HepG2 (cell line): ENCODE measurements at regions not wholly inside any gene's neighbourhood (a gene's known extent, or its start where the extent isn't known, plus 50 kb on each side); places are given as distances from the start of the nearest gene placed in this dataset.

Experiments
- ATAC-seq: fragments of 200-7000 bp; cut with Tn5 transposase; 3 replicates; pipeline ENCODE4 v1.9.1; 2020; ENCODE audit warnings: mild to moderate bottlenecking, moderate library complexity
- BruUV-seq: library from RNA; stranded (reverse); fragments of 400-500 nt; replicated peaks from 2 replicates; lab custom pipeline; 2021; lab: Mats Ljungman, UMichigan
- CTCF ChIA-PET: fragments of 300-600 bp; formaldehyde crosslinking; extraction: SDS; loops from one replicate; lab custom pipeline; 2021; ENCODE audit warnings: low total read pairs, inconsistent platforms, low intra/inter-chr PET ratio; lab: Yijun Ruan, JAX
- POLR2A ChIA-PET: fragments of 350-600 bp; sonication (Branson Sonifier 250); formaldehyde crosslinking; loops from one replicate; lab custom pipeline; 2020; ENCODE audit warnings: antibody characterized with exemption, inconsistent platforms; lab: Yijun Ruan, JAX
- DNase-seq: peaks from one replicate; pipeline ENCODE4 v3.0.0-alpha.2; 2015; ENCODE audit warnings: low spot score
- FAIRE-seq: peaks from 3 replicates; lab custom pipeline; 2011; peaks lifted over from hg19 to GRCh38; lab: Jason Lieb, UNC
- H2AFZ ChIP-seq: one replicate; pipeline ENCODE4 v1.6.1; 2011; ENCODE audit warnings: low read length, inconsistent platforms
- H3K27ac ChIP-seq: fragments of 300-600 bp; 3 replicates; pipeline ENCODE4 v1.8.0; 2011; ENCODE audit warnings: mixed run types, mild to moderate bottlenecking, mixed read lengths, low read length, inconsistent platforms; ENCODE audit not compliant: insufficient read depth; ENCODE audit errors: extremely low read length
- H3K27me3 ChIP-seq, 2 experiments: fragments of 200-600 bp in 1 of 2; 2 replicates in 1 of 2; 3 replicates in 1 of 2; pipeline versions ENCODE4 v1.6.0 to v1.8.0; 2011; ENCODE audit warnings: low read length in 2 of 2, mild to moderate bottlenecking in 2 of 2, moderate library complexity in 2 of 2, inconsistent platforms in 1 of 2; ENCODE audit not compliant: insufficient read depth in 2 of 2, control insufficient read depth in 1 of 2
- H3K36me3 ChIP-seq, 2 experiments: fragments of 200-600 bp in 1 of 2; replicated peaks in 1 of 2; 2 replicates in 1 of 2; 3 replicates in 1 of 2; pipeline versions ENCODE4 v1.5.1 to v1.8.0; 2011; ENCODE audit warnings: low read length in 2 of 2, inconsistent platforms in 1 of 2; ENCODE audit not compliant: insufficient read depth in 2 of 2, control insufficient read depth in 1 of 2
- H3K4me1 ChIP-seq: 2 replicates; pipeline ENCODE4 v1.5.1; 2012; ENCODE audit warnings: low read length, inconsistent platforms; ENCODE audit not compliant: insufficient read depth
- H3K4me2 ChIP-seq: 2 replicates; pipeline ENCODE4 v1.6.0; 2011; ENCODE audit warnings: low read depth, low read length, inconsistent platforms
- H3K4me3 ChIP-seq, 3 experiments: fragments of 200-600 bp in 1 of 3; sonication (generic), shearing (Covaris generic) in 1 of 3; replicated peaks in 1 of 3; 2 replicates each; pipeline ENCODE4 v1.5.1; 2011 to 2016; ENCODE audit warnings: low read length in 3 of 3, inconsistent platforms in 2 of 3, low read depth in 2 of 3, mild to moderate bottlenecking in 2 of 3, control low read depth in 1 of 3, mixed read lengths in 1 of 3; ENCODE audit not compliant: insufficient read depth in 1 of 3
- H3K79me2 ChIP-seq: one replicate; pipeline ENCODE4 v1.6.1; 2011; ENCODE audit warnings: low read length, inconsistent platforms; ENCODE audit not compliant: insufficient read depth
- H3K9ac ChIP-seq: 2 replicates; pipeline ENCODE4 v1.6.0; 2011; ENCODE audit warnings: mild to moderate bottlenecking, low read depth, low read length, inconsistent platforms; ENCODE audit not compliant: insufficient read depth
- H3K9me3 ChIP-seq: 2 replicates; pipeline ENCODE4 v1.5.1; 2012; ENCODE audit warnings: mild to moderate bottlenecking, low read length
- H4K20me1 ChIP-seq: 2 replicates; pipeline ENCODE4 v1.6.0; 2011; ENCODE audit warnings: inconsistent platforms, mild to moderate bottlenecking, low read length, moderate library complexity; ENCODE audit not compliant: insufficient read depth
- HDAC6 ChIP-seq: fragments of 200-600 bp; sonication (generic); IDR thresholded peaks from 2 replicates; pipeline ENCODE4 v1.7.0; 2017; ENCODE audit warnings: mild to moderate bottlenecking, antibody characterized with exemption, low read length, low read depth
- HHEX ChIP-seq: IDR thresholded peaks from 2 replicates; pipeline ENCODE4 v1.6.1; 2016; ENCODE audit warnings: control low read depth
- NCOR1 ChIP-seq: fragments of 200-600 bp; sonication (generic); IDR thresholded peaks from 2 replicates; pipeline ENCODE4 v1.7.0; 2017; ENCODE audit warnings: antibody characterized with exemption, low read length, borderline replicate concordance
- NR1H2 ChIP-seq: sonication (generic); formaldehyde crosslinking; IDR thresholded peaks from 2 replicates; pipeline ENCODE4 v1.8.1; 2022; ENCODE audit warnings: low read depth, missing genetic modification reagents, borderline replicate concordance
- TEAD3 ChIP-seq: optimal IDR thresholded peaks from 2 replicates; pipeline ENCODE3; 2016; ENCODE audit warnings: borderline replicate concordance
- ZNF224 ChIP-seq: sonication (generic); formaldehyde crosslinking; IDR thresholded peaks from 2 replicates; pipeline ENCODE4 v1.5.0; 2020; ENCODE audit warnings: mild to moderate bottlenecking, missing genetic modification reagents
- ZNF260 ChIP-seq: sonication (generic); formaldehyde crosslinking; IDR thresholded peaks from 2 replicates; pipeline ENCODE4 v1.4.0; 2020; ENCODE audit warnings: missing genetic modification reagents, low read depth, mild to moderate bottlenecking, borderline replicate concordance
- ZNF430 ChIP-seq: sonication (generic); formaldehyde crosslinking; IDR thresholded peaks from 2 replicates; pipeline ENCODE4 v1.9.0; 2021; ENCODE audit warnings: mild to moderate bottlenecking, missing genetic modification reagents
- ZNF546 ChIP-seq: sonication (generic); formaldehyde crosslinking; conservative IDR thresholded peaks from 2 replicates; pipeline ENCODE4 v1.8.1; 2023; ENCODE audit warnings: mild to moderate bottlenecking, missing genetic modification reagents
- ZNF607 ChIP-seq: sonication (generic); formaldehyde crosslinking; IDR thresholded peaks from 2 replicates; pipeline ENCODE4 v1.5.1; 2020; ENCODE audit warnings: missing genetic modification reagents, mild to moderate bottlenecking, borderline replicate concordance
- WGBS: methylation state at CpG from one replicate; pipeline ENCODE4 v1.1.6; 2017; ENCODE audit warnings: low lambda C conversion rate; 5-methylcytosine and 5-hydroxymethylcytosine counted together
- in situ Hi-C: cut with HindIII; loops from 2 replicates; pipeline ENCODE4 v1.10.0; 2017; ENCODE audit warnings: low pct_unique_long_range_greater_than_20kb; ENCODE audit not compliant: extremely low pct_ligation_motif_present
- intact Hi-C: fragments of 100-400 bp; cut with micrococcal nuclease; formaldehyde crosslinking; loops from one replicate; pipeline ENCODE4 v1.10.0; 2022; ENCODE audit not compliant: unreplicated experiment
- TF ChIP-seq, protein P1 (sequence below): sonication (generic); formaldehyde crosslinking; IDR thresholded peaks from 2 replicates; pipeline ENCODE4 v1.5.1; 2020; ENCODE audit warnings: mild to moderate bottlenecking, moderate library complexity, missing genetic modification reagents
- TF ChIP-seq, protein P2 (sequence below): IDR thresholded peaks from 2 replicates; pipeline ENCODE4 v1.6.1; 2016; ENCODE audit warnings: mild to moderate bottlenecking, missing biosample characterization, missing genetic modification reagents
- TF ChIP-seq, protein P3 (sequence below): sonication (generic); formaldehyde crosslinking; IDR thresholded peaks from 2 replicates; pipeline ENCODE4 v1.4.0; 2020; ENCODE audit warnings: missing genetic modification reagents, borderline replicate concordance
- TF ChIP-seq, protein P4 (sequence below): sonication (generic); formaldehyde crosslinking; IDR thresholded peaks from 2 replicates; pipeline ENCODE4 v1.5.0; 2020; ENCODE audit warnings: missing genetic modification reagents
- TF ChIP-seq, protein P5 (sequence below): sonication (generic); formaldehyde crosslinking; IDR thresholded peaks from 2 replicates; pipeline ENCODE4 v1.8.0; 2022; ENCODE audit warnings: mild to moderate bottlenecking, missing genetic modification reagents, moderate library complexity

DNA sequence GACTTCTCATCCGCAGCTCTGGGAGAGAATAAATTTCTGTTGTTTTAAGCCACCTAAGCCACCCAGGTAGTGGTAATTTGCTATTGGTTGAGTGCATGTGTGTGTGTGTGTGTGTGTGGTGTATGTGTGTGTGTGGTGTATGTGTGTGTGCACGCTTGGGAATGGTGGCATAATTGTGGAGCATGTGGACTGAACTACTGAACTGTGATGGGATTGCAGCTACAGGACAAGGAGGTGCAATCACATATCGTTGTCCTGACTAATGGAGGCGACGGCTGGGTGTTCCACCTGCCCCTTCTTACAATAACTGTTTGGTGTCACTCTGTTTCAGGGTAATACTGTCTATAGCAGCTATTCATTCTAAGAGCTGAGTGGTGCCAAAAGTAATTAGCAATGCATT lies 448.7 kb upstream of the PFKP start:
- Histone ChIP-seq H3K9ac (no peak overlapping the region), H2AFZ (no peak overlapping the region), H3K27ac (no peak overlapping the region), H3K4me1 (no peaks in the 10 kb centered on the region), H3K4me2 (no peak overlapping the region), H3K36me3 (no peaks in the 10 kb centered on the region), H3K79me2 (no peaks in the 10 kb centered on the region), H3K4me3 (no peak overlapping the region), H3K9me3 (no peaks in the 10 kb centered on the region), H4K20me1 (no peaks in the 10 kb centered on the region), H3K27me3 (no peaks in the 10 kb centered on the region)
- no peak for FAIRE-seq
- WGBS, result 4% methylated on average over 2 of the region's 5 CpGs
- ChIA-PET CTCF (interaction anchor here (0.7 kb wide), 1 partner anchor 359 kb away, joined by 3 read pairs; no protein-coding TSS in a partner anchor), POLR2A (no interaction called here)
- no peak for ATAC-seq
- intact Hi-C loops, result loop anchor here (2.0 kb wide), 1 partner anchor 424 kb away; no protein-coding TSS in a partner anchor
- DNase-seq, result no peak
- in situ Hi-C loops, result no loop called here
- TF ChIP-seq NCOR1, result no peak
- TF ChIP-seq ZNF607 (CRISPR knock-in tag), result no peak
- TF ChIP-seq, protein P1, sequence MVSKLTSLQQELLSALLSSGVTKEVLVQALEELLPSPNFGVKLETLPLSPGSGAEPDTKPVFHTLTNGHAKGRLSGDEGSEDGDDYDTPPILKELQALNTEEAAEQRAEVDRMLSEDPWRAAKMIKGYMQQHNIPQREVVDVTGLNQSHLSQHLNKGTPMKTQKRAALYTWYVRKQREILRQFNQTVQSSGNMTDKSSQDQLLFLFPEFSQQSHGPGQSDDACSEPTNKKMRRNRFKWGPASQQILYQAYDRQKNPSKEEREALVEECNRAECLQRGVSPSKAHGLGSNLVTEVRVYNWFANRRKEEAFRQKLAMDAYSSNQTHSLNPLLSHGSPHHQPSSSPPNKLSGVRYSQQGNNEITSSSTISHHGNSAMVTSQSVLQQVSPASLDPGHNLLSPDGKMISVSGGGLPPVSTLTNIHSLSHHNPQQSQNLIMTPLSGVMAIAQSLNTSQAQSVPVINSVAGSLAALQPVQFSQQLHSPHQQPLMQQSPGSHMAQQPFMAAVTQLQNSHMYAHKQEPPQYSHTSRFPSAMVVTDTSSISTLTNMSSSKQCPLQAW (CRISPR knock-in tag), result no peak
- BruUV-seq, result no TSS peak

DNA sequence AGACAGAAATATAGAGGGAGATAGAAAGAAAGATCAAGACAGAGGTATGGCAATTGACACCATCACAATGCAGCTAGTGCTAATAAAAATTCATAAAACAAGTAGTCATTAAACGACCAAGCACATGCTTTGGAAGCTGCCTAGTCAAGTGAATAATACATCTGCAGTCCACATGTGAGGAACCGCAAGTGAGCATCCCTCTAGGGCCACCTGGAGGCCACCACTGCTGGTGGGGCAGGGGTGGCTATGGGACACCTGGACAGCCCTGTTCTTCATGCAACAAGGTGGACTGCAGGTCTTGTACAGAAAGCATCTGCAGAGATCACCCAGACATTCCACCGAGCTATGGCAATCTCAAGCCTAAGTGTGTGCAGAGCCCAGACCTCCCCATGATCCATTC lies 451.1 kb upstream of the PFKP start:
- Histone ChIP-seq H3K4me1 (no peaks in the 10 kb centered on the region), H3K27ac (no peak overlapping the region), H3K4me3 (no peak overlapping the region), H3K36me3 (no peaks in the 10 kb centered on the region), H3K9ac (no peak overlapping the region), H3K79me2 (no peaks in the 10 kb centered on the region), H3K27me3 (no peaks in the 10 kb centered on the region), H3K9me3 (no peaks in the 10 kb centered on the region), H3K4me2 (no peak overlapping the region), H2AFZ (no peak overlapping the region), H4K20me1 (no peaks in the 10 kb centered on the region)
- intact Hi-C loops (no loop called here), in situ Hi-C loops (no loop called here)
- ChIA-PET POLR2A (no interaction called here), CTCF (no interaction called here)
- BruUV-seq, result no TSS peak
- no peak for ATAC-seq
- no peak for DNase-seq
- WGBS, result 4% methylated on average over 3 of the region's 3 CpGs
- no peak for FAIRE-seq
- TF ChIP-seq, protein P2, sequence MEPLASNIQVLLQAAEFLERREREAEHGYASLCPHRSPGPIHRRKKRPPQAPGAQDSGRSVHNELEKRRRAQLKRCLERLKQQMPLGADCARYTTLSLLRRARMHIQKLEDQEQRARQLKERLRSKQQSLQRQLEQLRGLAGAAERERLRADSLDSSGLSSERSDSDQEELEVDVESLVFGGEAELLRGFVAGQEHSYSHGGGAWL (CRISPR knock-in tag), result no peak
- TF ChIP-seq NR1H2 (CRISPR knock-in tag), result no peak
- TF ChIP-seq, protein P3, sequence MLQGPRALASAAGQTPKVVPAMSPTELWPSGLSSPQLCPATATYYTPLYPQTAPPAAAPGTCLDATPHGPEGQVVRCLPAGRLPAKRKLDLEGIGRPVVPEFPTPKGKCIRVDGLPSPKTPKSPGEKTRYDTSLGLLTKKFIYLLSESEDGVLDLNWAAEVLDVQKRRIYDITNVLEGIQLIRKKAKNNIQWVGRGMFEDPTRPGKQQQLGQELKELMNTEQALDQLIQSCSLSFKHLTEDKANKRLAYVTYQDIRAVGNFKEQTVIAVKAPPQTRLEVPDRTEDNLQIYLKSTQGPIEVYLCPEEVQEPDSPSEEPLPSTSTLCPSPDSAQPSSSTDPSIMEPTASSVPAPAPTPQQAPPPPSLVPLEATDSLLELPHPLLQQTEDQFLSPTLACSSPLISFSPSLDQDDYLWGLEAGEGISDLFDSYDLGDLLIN (CRISPR knock-in tag), result no peak
- TF ChIP-seq ZNF546 (CRISPR knock-in tag), result no peak
- TF ChIP-seq, protein P4, sequence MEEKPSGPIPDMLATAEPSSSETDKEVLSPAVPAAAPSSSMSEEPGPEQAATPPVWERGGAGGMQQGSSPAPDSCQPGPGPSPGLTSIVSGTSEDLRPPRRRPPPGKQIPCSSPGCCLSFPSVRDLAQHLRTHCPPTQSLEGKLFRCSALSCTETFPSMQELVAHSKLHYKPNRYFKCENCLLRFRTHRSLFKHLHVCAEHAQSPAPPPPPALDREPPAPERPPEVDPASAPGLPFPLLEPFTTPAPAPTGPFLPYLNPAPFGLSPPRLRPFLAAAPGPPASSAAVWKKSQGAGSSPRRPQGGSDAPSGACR (CRISPR knock-in tag), result no peak
- no peak for TF ChIP-seq HHEX (CRISPR knock-in tag)
- TF ChIP-seq TEAD3, result no peak
- TF ChIP-seq, protein P5, sequence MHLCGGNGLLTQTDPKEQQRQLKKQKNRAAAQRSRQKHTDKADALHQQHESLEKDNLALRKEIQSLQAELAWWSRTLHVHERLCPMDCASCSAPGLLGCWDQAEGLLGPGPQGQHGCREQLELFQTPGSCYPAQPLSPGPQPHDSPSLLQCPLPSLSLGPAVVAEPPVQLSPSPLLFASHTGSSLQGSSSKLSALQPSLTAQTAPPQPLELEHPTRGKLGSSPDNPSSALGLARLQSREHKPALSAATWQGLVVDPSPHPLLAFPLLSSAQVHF, result no peak
- TF ChIP-seq ZNF260 (CRISPR knock-in tag), result no peak
- TF ChIP-seq ZNF430, result no peak
- TF ChIP-seq ZNF224 (CRISPR knock-in tag), result no peak
- TF ChIP-seq HDAC6, result no peak
